AG20443 (cell line): ENCODE measurements at regions not wholly inside any gene's neighbourhood (a gene's known extent, or its start where the extent isn't known, plus 50 kb on each side); places are given as distances from the start of the nearest gene placed in this dataset.
"Not testable (repeated sequence)": the region's sequence is repeated elsewhere in the genome, so short reads cannot be mapped to it uniquely, and the experiment has no call there.

ENCODE experiments used
- DNase-seq: peaks from one replicate; pipeline ENCODE4 v3.0.0; 2012; ENCODE audit warnings: low spot score, mixed read lengths

GRCh38 chr5:4019009-4019769 lies 423.6 kb downstream of the IRX1 start:
- no peak for DNase-seq

- DNase-seq, result peak; percentile 9
These were observed 424.2 kb downstream of the IRX1 start for GRCh38 chr5:4019841-4020240.

- DNase-seq, result no peak
These were observed 424.8 kb downstream of the IRX1 start for GRCh38 chr5:4020400-4020799.

- DNase-seq, result no peak
These were observed 426.5 kb downstream of the IRX1 start for GRCh38 chr5:4022056-4022670.

- DNase-seq, result no peak
These were observed 427.6 kb downstream of the IRX1 start for GRCh38 chr5:4023091-4023752.

- no peak for DNase-seq
These were observed 428.2 kb downstream of the IRX1 start for GRCh38 chr5:4023753-4024335.

GRCh38 chr5:4027088-4027734 lies 431.6 kb downstream of the IRX1 start:
- no peak for DNase-seq

- DNase-seq, result no peak
These were observed 432.8 kb downstream of the IRX1 start for GRCh38 chr5:4028384-4028783.

- DNase-seq, result not testable (repeated sequence)
These were observed 437.9 kb downstream of the IRX1 start for GRCh38 chr5:4033546-4033945.

- DNase-seq, result no peak
These were observed 441.2 kb downstream of the IRX1 start for GRCh38 chr5:4036861-4037260.

GRCh38 chr5:4038994-4039393 lies 443.4 kb downstream of the IRX1 start:
- no peak for DNase-seq

GRCh38 chr5:4042311-4042710 lies 446.7 kb downstream of the IRX1 start:
- no peak for DNase-seq

- no peak for DNase-seq
These were observed 447.5 kb downstream of the IRX1 start for GRCh38 chr5:4043135-4043534.

- DNase-seq, result no peak
These were observed 449.2 kb downstream of the IRX1 start for GRCh38 chr5:4044881-4045280.

GRCh38 chr5:4048398-4048797 lies 452.8 kb downstream of the IRX1 start:
- DNase-seq, result no peak

GRCh38 chr5:4050203-4050602 lies 454.6 kb downstream of the IRX1 start:
- no peak for DNase-seq

GRCh38 chr5:4053136-4053535 lies 457.5 kb downstream of the IRX1 start:
- no peak for DNase-seq

- no peak for DNase-seq
These were observed 458.5 kb downstream of the IRX1 start for GRCh38 chr5:4054092-4054491.

GRCh38 chr5:4058899-4059298 lies 463.3 kb downstream of the IRX1 start:
- peak; percentile 9 for DNase-seq

- no peak for DNase-seq
These were observed 470.1 kb downstream of the IRX1 start for GRCh38 chr5:4065472-4066320.

GRCh38 chr5:4068171-4068570 lies 472.5 kb downstream of the IRX1 start:
- no peak for DNase-seq
